Mesenchymal stem cell (in vitro differentiated cells and primary cell): ENCODE measurements at regions not wholly inside any gene's neighbourhood (a gene's known extent, or its start where the extent isn't known, plus 50 kb on each side); places are given as distances from the start of the nearest gene placed in this dataset.
"Not testable (repeated sequence)": the region's sequence is repeated elsewhere in the genome, so short reads cannot be mapped to it uniquely, and the experiment has no call there.

Experiments used
- DNase-seq: peaks from one replicate; pipeline ENCODE4 v3.0.0-alpha.2; 2013
- H2AFZ ChIP-seq: one replicate; pipeline ENCODE4 v1.6.1; 2013; ENCODE audit warnings: low read depth, mild to moderate bottlenecking, control low read depth, inconsistent platforms, low read length, moderate library complexity
- H2AK5ac ChIP-seq: 2 replicates; pipeline ENCODE4 v1.6.1; 2013; ENCODE audit warnings: low read length, moderate library complexity, mild to moderate bottlenecking, inconsistent platforms; ENCODE audit not compliant: severe bottlenecking
- H2BK120ac ChIP-seq: one replicate; pipeline ENCODE4 v1.6.1; 2013; ENCODE audit warnings: low read depth, mild to moderate bottlenecking, inconsistent platforms, low read length, moderate library complexity
- H2BK12ac ChIP-seq, 2 experiments: one replicate each; pipeline ENCODE4 v1.6.1; 2013; ENCODE audit warnings: inconsistent platforms in 2 of 2, low read length in 2 of 2, mild to moderate bottlenecking in 2 of 2, moderate library complexity in 2 of 2, control low read depth in 1 of 2
- H2BK15ac ChIP-seq: one replicate; pipeline ENCODE4 v1.6.1; 2013; ENCODE audit warnings: mild to moderate bottlenecking, low read depth, inconsistent platforms; ENCODE audit not compliant: poor library complexity, severe bottlenecking
- H2BK5ac ChIP-seq: 2 replicates; pipeline ENCODE4 v1.6.1; 2013; ENCODE audit warnings: low read depth, mild to moderate bottlenecking, low read length, control low read depth, inconsistent platforms; ENCODE audit not compliant: poor library complexity, severe bottlenecking
- H3K14ac ChIP-seq, 2 experiments: one replicate each; pipeline ENCODE4 v1.6.1; 2013; ENCODE audit warnings: inconsistent platforms in 2 of 2, low read length in 2 of 2, control low read depth in 1 of 2, mild to moderate bottlenecking in 1 of 2, moderate library complexity in 1 of 2
- H3K18ac ChIP-seq, 2 experiments: one replicate each; pipeline ENCODE4 v1.6.1; 2013; ENCODE audit warnings: inconsistent platforms in 2 of 2, low read length in 2 of 2, control low read depth in 1 of 2, low read depth in 1 of 2, mild to moderate bottlenecking in 1 of 2
- H3K23ac ChIP-seq, 2 experiments: one replicate each; pipeline ENCODE4 v1.6.1; 2013; ENCODE audit warnings: inconsistent platforms in 2 of 2, low read length in 2 of 2, mild to moderate bottlenecking in 2 of 2, moderate library complexity in 2 of 2, control low read depth in 1 of 2
- H3K27ac ChIP-seq: 2 replicates; pipeline ENCODE4 v1.5.1; 2013; ENCODE audit warnings: mild to moderate bottlenecking, moderate library complexity, low read length, control low read depth, inconsistent platforms; ENCODE audit not compliant: poor library complexity, severe bottlenecking
- H3K27me3 ChIP-seq, 2 experiments: 2 replicates each; pipeline versions ENCODE4 v1.6.1 to v1.7.0; 2013; ENCODE audit warnings: low read length in 2 of 2, mild to moderate bottlenecking in 2 of 2, moderate library complexity in 2 of 2, control low read depth in 1 of 2, inconsistent platforms in 1 of 2; ENCODE audit not compliant: control insufficient read depth in 1 of 2, insufficient read depth in 1 of 2
- H3K36me3 ChIP-seq, 2 experiments: 2 replicates each; pipeline versions ENCODE4 v1.6.1 to v1.7.0; 2013; ENCODE audit warnings: low read length in 2 of 2, control low read depth in 1 of 2, inconsistent platforms in 1 of 2, low read depth in 1 of 2, mild to moderate bottlenecking in 1 of 2; ENCODE audit not compliant: insufficient read depth in 2 of 2, control insufficient read depth in 1 of 2
- H3K4ac ChIP-seq, 2 experiments: one replicate each; pipeline ENCODE4 v1.6.1; 2013; ENCODE audit warnings: inconsistent platforms in 2 of 2, low read length in 2 of 2, mild to moderate bottlenecking in 2 of 2, moderate library complexity in 2 of 2, control low read depth in 1 of 2, low read depth in 1 of 2
- H3K4me1 ChIP-seq: 2 replicates; pipeline ENCODE4 v1.6.1; 2013; ENCODE audit warnings: low read depth, low read length, control low read depth; ENCODE audit not compliant: control insufficient read depth, insufficient read depth
- H3K4me2 ChIP-seq: 2 replicates; pipeline ENCODE4 v1.6.1; 2013; ENCODE audit warnings: low read length, mild to moderate bottlenecking, inconsistent platforms; ENCODE audit not compliant: poor library complexity, severe bottlenecking
- H3K4me3 ChIP-seq, 2 experiments: 2 replicates each; pipeline versions ENCODE4 v1.5.1 to v1.7.0; 2013; ENCODE audit warnings: low read length in 2 of 2, mild to moderate bottlenecking in 2 of 2, control low read depth in 1 of 2, low read depth in 1 of 2; ENCODE audit not compliant: insufficient read depth in 1 of 2
- H3K79me1 ChIP-seq: replicated peaks from 2 replicates; pipeline ENCODE4 v1.6.1; 2013; ENCODE audit warnings: mild to moderate bottlenecking, control low read depth, low read length, inconsistent platforms; ENCODE audit not compliant: poor library complexity, severe bottlenecking
- H3K9ac ChIP-seq: 2 replicates; pipeline ENCODE4 v1.7.0; 2013; ENCODE audit warnings: mild to moderate bottlenecking, low read length, moderate library complexity
- H3K9me3 ChIP-seq: 2 replicates; pipeline ENCODE4 v1.7.0; 2013; ENCODE audit warnings: mild to moderate bottlenecking, low read length; ENCODE audit not compliant: control insufficient read depth
- H4K8ac ChIP-seq: one replicate; pipeline ENCODE4 v1.6.1; 2013; ENCODE audit warnings: inconsistent platforms, mild to moderate bottlenecking, low read length, moderate library complexity
- H4K91ac ChIP-seq: one replicate; pipeline ENCODE4 v1.6.1; 2013; ENCODE audit warnings: mild to moderate bottlenecking, low read length, inconsistent platforms
- WGBS: methylation state at CpG from one replicate; pipeline ENCODE4 v1.1.7; 2013; ENCODE audit warnings: mixed read lengths; 5-methylcytosine and 5-hydroxymethylcytosine counted together

DNA sequence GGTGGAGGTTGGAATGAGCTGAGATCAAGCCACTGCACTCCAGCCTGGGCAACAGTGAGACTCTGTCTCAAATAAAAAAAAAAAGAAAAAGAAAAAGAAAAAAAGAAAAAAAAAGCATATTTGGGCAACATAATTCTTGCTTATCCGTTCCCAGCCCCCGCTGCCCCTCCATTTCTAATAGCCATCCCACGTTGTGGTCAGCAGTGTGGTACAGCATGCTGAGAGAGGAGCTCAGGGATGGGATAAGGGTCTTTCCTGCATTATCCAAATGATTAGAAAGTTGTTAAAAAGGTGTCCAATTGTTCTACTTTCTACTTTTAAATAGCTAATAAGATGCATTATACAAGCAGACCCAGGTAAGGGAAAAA is 104.9 kb upstream of the ZNF92 start:
- H3K14ac ChIP-seq, result no peak overlapping the region
- no peak overlapping the region for H3K9ac ChIP-seq
- no peak overlapping the region for H3K4me3 ChIP-seq
- no peaks in the 10 kb centered on the region for H3K36me3 ChIP-seq
- H2BK120ac ChIP-seq, result no peak overlapping the region
- no peak overlapping the region for H3K27ac ChIP-seq
- 43% methylated on average over 3 of the region's 3 CpGs for WGBS
- no peak overlapping the region for H2AK5ac ChIP-seq
- no peak overlapping the region for H2BK12ac ChIP-seq
- no peak overlapping the region for H3K18ac ChIP-seq
- peak overlapping the region; percentile 100 for H3K4me2 ChIP-seq
- H3K79me1 ChIP-seq, result no peaks in the 10 kb centered on the region
- H4K91ac ChIP-seq, result no peak overlapping the region
- no peak overlapping the region for H2BK5ac ChIP-seq
- no peak overlapping the region for H2BK15ac ChIP-seq
- peaks cover 4% of the 10 kb centered on the region for H3K9me3 ChIP-seq
- H3K4ac ChIP-seq, result no peak overlapping the region
- H3K27me3 ChIP-seq, result peaks cover 0 to 47% of the 10 kb centered on the region in 2 experiments
- no peak overlapping the region for H4K8ac ChIP-seq
- DNase-seq, result no peak
- H2AFZ ChIP-seq, result no peak overlapping the region
- peaks cover 10% of the 10 kb centered on the region for H3K4me1 ChIP-seq
- no peak overlapping the region for H3K23ac ChIP-seq

DNA sequence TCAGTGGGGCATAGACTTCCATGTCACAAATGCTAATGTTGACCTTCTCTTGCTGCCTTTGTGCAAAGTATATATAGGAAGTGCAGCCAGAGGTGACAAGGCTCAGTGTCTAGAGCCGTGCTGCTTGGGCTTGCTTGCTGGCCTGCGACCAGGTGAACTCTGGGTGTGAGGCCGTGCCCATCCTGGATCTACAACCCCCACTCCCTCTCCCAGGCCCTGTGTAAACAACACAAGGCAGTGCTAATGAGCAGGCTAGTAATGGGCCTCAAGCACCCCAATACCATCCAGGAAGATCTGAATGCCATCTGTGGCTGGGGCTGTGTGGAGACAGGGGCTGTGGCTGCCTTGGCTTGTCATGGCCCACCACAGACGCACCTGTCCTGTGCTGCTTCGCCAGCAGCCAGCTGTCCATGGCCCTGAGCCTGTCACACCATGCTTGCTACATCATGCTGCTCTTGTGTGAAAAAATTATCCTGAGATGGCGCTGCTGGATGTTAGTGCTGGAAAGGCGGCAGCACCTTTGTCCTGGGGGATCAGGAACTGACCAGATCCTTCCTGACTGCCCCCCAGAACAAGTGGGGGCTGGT is 107.6 kb upstream of the ZNF92 start:
- DNase-seq, result no peak
- H3K23ac ChIP-seq, result no peak overlapping the region
- H4K8ac ChIP-seq, result no peak overlapping the region
- H3K27me3 ChIP-seq, result peaks cover 5 to 47% of the 10 kb centered on the region in 2 experiments
- no peaks in the 10 kb centered on the region for H3K79me1 ChIP-seq
- no peak overlapping the region for H2BK5ac ChIP-seq
- no peak overlapping the region for H2AK5ac ChIP-seq
- no peak overlapping the region for H3K27ac ChIP-seq
- H3K9ac ChIP-seq, result no peak overlapping the region
- WGBS, result 84% methylated on average over 4 of the region's 7 CpGs
- H3K4me2 ChIP-seq, result no peak overlapping the region
- H3K9me3 ChIP-seq, result no peaks in the 10 kb centered on the region
- no peak overlapping the region for H3K4me3 ChIP-seq
- H3K4me1 ChIP-seq, result peaks cover 10% of the 10 kb centered on the region
- H3K4ac ChIP-seq, result no peak overlapping the region
- no peak overlapping the region for H2BK120ac ChIP-seq
- H4K91ac ChIP-seq, result no peak overlapping the region
- H3K36me3 ChIP-seq, result no peaks in the 10 kb centered on the region
- no peak overlapping the region for H3K14ac ChIP-seq
- no peak overlapping the region for H2AFZ ChIP-seq
- no peak overlapping the region for H2BK15ac ChIP-seq
- H2BK12ac ChIP-seq, result no peak overlapping the region
- no peak overlapping the region for H3K18ac ChIP-seq

DNA sequence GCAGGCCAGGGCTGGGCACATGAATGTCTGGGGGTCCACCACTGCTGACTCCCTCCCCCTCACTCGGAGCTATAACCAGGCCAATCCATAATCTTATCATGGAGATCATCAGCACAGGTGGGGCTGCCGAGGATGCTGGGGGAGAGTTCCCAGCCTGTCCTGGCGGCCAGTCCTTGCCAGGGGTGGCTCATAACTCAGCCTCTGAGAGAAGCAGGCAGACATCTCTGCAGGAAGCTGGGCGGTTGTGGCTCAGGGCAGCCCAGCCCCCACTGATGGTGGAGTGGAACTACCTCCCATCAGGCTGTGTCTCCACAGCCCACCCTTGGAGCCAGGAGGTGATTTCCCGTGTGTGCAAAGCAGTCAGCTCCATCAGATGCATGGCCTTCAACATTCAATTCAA is 109.4 kb upstream of the ZNF92 start:
- Histone ChIP-seq H3K4me2 (no peak overlapping the region), H3K27ac (no peak overlapping the region), H2AFZ (no peak overlapping the region), H3K4me1 (peaks cover 3% of the 10 kb centered on the region), H3K79me1 (no peaks in the 10 kb centered on the region), H3K9ac (no peak overlapping the region), H4K91ac (no peak overlapping the region), H4K8ac (peak overlapping the region; percentile 9), H2BK120ac (no peak overlapping the region), H2BK5ac (no peak overlapping the region), H2BK15ac (no peak overlapping the region), H3K18ac (no peak overlapping the region), H3K9me3 (no peaks in the 10 kb centered on the region), H3K23ac (no peak overlapping the region), H3K4me3 (no peak overlapping the region), H3K27me3 (peaks cover 5 to 30% of the 10 kb centered on the region in 2 experiments), H3K14ac (no peak overlapping the region), H3K4ac (no peak overlapping the region), H2BK12ac (no peak overlapping the region), H2AK5ac (no peak overlapping the region), H3K36me3 (no peaks in the 10 kb centered on the region)
- WGBS, result 83% methylated on average over 5 of the region's 5 CpGs
- no peak for DNase-seq

DNA sequence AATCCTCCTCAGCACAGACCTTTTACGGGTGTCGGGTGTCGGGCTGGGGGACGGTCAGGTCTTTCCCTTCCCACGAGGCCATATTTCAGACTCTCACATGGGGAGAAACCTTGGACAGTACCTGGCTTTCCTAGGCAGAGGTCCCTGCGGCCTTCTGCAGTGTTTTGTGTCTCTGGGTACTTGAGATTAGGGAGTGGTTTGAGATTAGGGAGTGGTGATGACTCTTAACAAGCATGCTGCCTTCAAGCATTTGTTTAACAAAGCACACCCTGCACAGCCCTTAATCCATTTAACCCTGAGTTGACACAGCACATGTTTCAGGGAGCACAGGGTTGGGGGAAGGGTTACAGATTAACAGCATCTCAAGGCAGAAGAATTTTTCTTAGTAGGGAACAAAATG is 113.0 kb upstream of the ZNF92 start:
- not testable (repeated sequence) for H3K9ac ChIP-seq, H3K18ac ChIP-seq, H3K4me2 ChIP-seq, H2AK5ac ChIP-seq, H4K8ac ChIP-seq, H3K4ac ChIP-seq, H3K4me3 ChIP-seq, H3K14ac ChIP-seq, H2BK5ac ChIP-seq, H2AFZ ChIP-seq, H3K4me1 ChIP-seq, H2BK12ac ChIP-seq, H3K27ac ChIP-seq, H2BK120ac ChIP-seq, H3K27me3 ChIP-seq, H4K91ac ChIP-seq, H3K23ac ChIP-seq, H3K36me3 ChIP-seq, DNase-seq, H3K9me3 ChIP-seq, H2BK15ac ChIP-seq, H3K79me1 ChIP-seq
- no CpG with 5 or more reads among the region's 6 CpGs for WGBS
